Osteocyte (in vitro differentiated cells): ENCODE measurements at regions not wholly inside any gene's neighbourhood (a gene's known extent, or its start where the extent isn't known, plus 50 kb on each side); places are given as distances from the start of the nearest gene placed in this dataset.
"Not testable (repeated sequence)": the region's sequence is repeated elsewhere in the genome, so short reads cannot be mapped to it uniquely, and the experiment has no call there.

Source experiments
- DNase-seq: peaks from one replicate; pipeline ENCODE4 v3.0.0; 2021; ENCODE audit warnings: mixed read lengths; ENCODE audit not compliant: unreplicated experiment; ENCODE audit errors: extremely low spot score
- H3K27ac Mint-ChIP-seq: one replicate; pipeline ENCODE4 v1.8.0; 2021; ENCODE audit warnings: mild to moderate bottlenecking, mixed read lengths; ENCODE audit not compliant: unreplicated experiment
- H3K27me3 Mint-ChIP-seq: one replicate; pipeline ENCODE4 v1.8.0; 2021; ENCODE audit warnings: mixed read lengths; ENCODE audit not compliant: unreplicated experiment
- H3K36me3 Mint-ChIP-seq: one replicate; pipeline ENCODE4 v1.8.0; 2021; ENCODE audit warnings: mixed read lengths; ENCODE audit not compliant: unreplicated experiment
- H3K4me1 Mint-ChIP-seq: one replicate; pipeline ENCODE4 v1.8.0; 2021; ENCODE audit warnings: mixed read lengths; ENCODE audit not compliant: unreplicated experiment
- H3K4me3 Mint-ChIP-seq: one replicate; pipeline ENCODE4 v1.8.0; 2021; ENCODE audit warnings: mild to moderate bottlenecking, moderate library complexity, mixed read lengths; ENCODE audit not compliant: unreplicated experiment
- H3K9me3 Mint-ChIP-seq: one replicate; pipeline ENCODE4 v1.8.0; 2021; ENCODE audit warnings: mixed read lengths; ENCODE audit not compliant: unreplicated experiment
- CTCF ChIP-seq: fragments of 200-600 bp; sonication (generic); IDR thresholded peaks from 2 replicates; pipeline ENCODE4 v1.5.0; 2021; ENCODE audit warnings: antibody characterized with exemption, mild to moderate bottlenecking, moderate library complexity

- DNase-seq, result no peak
- no peaks in the 10 kb centered on the region for H3K4me1 Mint-ChIP-seq
- no peak overlapping the region for H3K4me3 Mint-ChIP-seq
- H3K36me3 Mint-ChIP-seq, result no peaks in the 10 kb centered on the region
- no peak for TF ChIP-seq CTCF
- H3K9me3 Mint-ChIP-seq, result peaks cover 19% of the 10 kb centered on the region
- H3K27ac Mint-ChIP-seq, result no peak overlapping the region
- H3K27me3 Mint-ChIP-seq, result no peaks in the 10 kb centered on the region
These were observed 92.0 kb downstream of the SOX1 start for GRCh38 chr13:112158961-112159360.

- TF ChIP-seq CTCF, result no peak
- Mint-ChIP-seq H3K4me1 (no peaks in the 10 kb centered on the region), H3K36me3 (no peaks in the 10 kb centered on the region), H3K9me3 (peaks cover 19% of the 10 kb centered on the region), H3K27ac (no peak overlapping the region), H3K4me3 (no peak overlapping the region), H3K27me3 (no peaks in the 10 kb centered on the region)
- DNase-seq, result no peak
These were observed 92.9 kb downstream of the SOX1 start for GRCh38 chr13:112159575-112160547.

GRCh38 chr13:112160558-112160957 lies 93.6 kb downstream of the SOX1 start:
- H3K9me3 Mint-ChIP-seq, result peaks cover 19% of the 10 kb centered on the region
- H3K27ac Mint-ChIP-seq, result no peak overlapping the region

GRCh38 chr13:112161521-112162301 lies 94.8 kb downstream of the SOX1 start:
- Mint-ChIP-seq H3K4me1 (no peaks in the 10 kb centered on the region), H3K9me3 (peaks cover 15% of the 10 kb centered on the region), H3K4me3 (no peak overlapping the region), H3K27me3 (no peaks in the 10 kb centered on the region), H3K36me3 (no peaks in the 10 kb centered on the region), H3K27ac (no peak overlapping the region)
- TF ChIP-seq CTCF, result no peak
- DNase-seq, result no peak

More at GRCh38 chr13:112160558-112160957, 93.6 kb downstream of the SOX1 start:
- Mint-ChIP-seq H3K27me3 (no peaks in the 10 kb centered on the region), H3K36me3 (no peaks in the 10 kb centered on the region), H3K4me3 (no peak overlapping the region), H3K4me1 (no peaks in the 10 kb centered on the region)
- no peak for DNase-seq
- no peak for TF ChIP-seq CTCF

GRCh38 chr13:112163691-112164660 lies 97.0 kb downstream of the SOX1 start:
- DNase-seq, H3K27me3 Mint-ChIP-seq, H3K4me3 Mint-ChIP-seq, H3K27ac Mint-ChIP-seq, H3K4me1 Mint-ChIP-seq, H3K9me3 Mint-ChIP-seq, H3K36me3 Mint-ChIP-seq: not testable (repeated sequence)
